ENCODE measurements at regions not wholly inside any gene's neighbourhood (a gene's known extent, or its start where the extent isn't known, plus 50 kb on each side); places are given as distances from the start of the nearest gene placed in this dataset.

- no peak for TF ChIP-seq PBX3 (CRISPR knock-in tag; IDR thresholded peaks at IDR 0.05; ENCODE audit: borderline replicate concordance)
- TF ChIP-seq FOXC1 (CRISPR knock-in tag; IDR thresholded peaks at IDR 0.05; ENCODE audit: borderline replicate concordance) = no peak
Observed at GRCh38 chr2:177064422-177064821, 148.2 kb upstream of the HNRNPA3 start.

Measured in HepG2 (cell line).